ENCODE measurements at regions not wholly inside any gene's neighbourhood (a gene's known extent, or its start where the extent isn't known, plus 50 kb on each side); places are given as distances from the start of the nearest gene placed in this dataset.

DNA sequence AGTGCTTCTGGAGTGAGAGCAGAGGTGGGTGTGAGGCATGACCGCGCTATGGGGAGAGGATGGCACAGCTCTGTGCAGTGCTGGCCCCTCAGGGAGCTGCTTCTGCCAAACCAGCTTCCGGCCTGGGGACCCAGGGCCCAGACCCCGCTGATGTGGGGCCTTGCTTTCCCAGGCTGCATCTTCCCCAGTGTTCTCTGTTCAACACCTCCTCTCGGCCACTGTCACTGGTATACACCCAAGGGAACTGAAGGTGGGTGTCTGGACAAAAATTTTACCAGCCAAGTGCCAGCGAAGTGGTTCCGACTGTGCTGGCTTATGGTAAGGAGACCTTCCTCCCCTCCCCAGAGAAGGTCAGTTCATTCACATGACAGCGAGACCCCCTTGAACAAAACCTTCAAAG, 179.1 kb downstream of the AACS start:
- TF ChIP-seq, protein P1, sequence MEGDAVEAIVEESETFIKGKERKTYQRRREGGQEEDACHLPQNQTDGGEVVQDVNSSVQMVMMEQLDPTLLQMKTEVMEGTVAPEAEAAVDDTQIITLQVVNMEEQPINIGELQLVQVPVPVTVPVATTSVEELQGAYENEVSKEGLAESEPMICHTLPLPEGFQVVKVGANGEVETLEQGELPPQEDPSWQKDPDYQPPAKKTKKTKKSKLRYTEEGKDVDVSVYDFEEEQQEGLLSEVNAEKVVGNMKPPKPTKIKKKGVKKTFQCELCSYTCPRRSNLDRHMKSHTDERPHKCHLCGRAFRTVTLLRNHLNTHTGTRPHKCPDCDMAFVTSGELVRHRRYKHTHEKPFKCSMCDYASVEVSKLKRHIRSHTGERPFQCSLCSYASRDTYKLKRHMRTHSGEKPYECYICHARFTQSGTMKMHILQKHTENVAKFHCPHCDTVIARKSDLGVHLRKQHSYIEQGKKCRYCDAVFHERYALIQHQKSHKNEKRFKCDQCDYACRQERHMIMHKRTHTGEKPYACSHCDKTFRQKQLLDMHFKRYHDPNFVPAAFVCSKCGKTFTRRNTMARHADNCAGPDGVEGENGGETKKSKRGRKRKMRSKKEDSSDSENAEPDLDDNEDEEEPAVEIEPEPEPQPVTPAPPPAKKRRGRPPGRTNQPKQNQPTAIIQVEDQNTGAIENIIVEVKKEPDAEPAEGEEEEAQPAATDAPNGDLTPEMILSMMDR (conservative IDR thresholded peaks at IDR 0.05; ENCODE audit: low read depth, low read length), result no peak
- TF ChIP-seq EZH2 (IDR thresholded peaks at IDR 0.05; ENCODE audit: low read length, unreplicated experiment) (no peak), EZH2phosphoT487 (IDR thresholded peaks at IDR 0.05; ENCODE audit: borderline replicate concordance, low read length) (no peak)

Data from PC-3 (cell line).